SHP77 treated with DMSO at 0.1 percent for 48 hours (cell line): ENCODE measurements at regions not wholly inside any gene's neighbourhood (a gene's known extent, or its start where the extent isn't known, plus 50 kb on each side); places are given as distances from the start of the nearest gene placed in this dataset.

Source experiments
- DNase-seq: peaks from one replicate; lab custom pipeline; 2025; lab: John Stamatoyannopoulos, UW

- DNase-seq: no peak
These were observed 55.0 kb downstream of the RPL37A start for GRCh38 chr2:216553482-216554240.

GRCh38 chr2:216554286-216554685 is 55.6 kb downstream of the RPL37A start:
- DNase-seq: no peak

- no peak for DNase-seq
These were observed 56.1 kb downstream of the RPL37A start for GRCh38 chr2:216554755-216555154.

- no peak for DNase-seq
These were observed 56.6 kb downstream of the RPL37A start for GRCh38 chr2:216555274-216555673.

- no peak for DNase-seq
These were observed 57.6 kb downstream of the RPL37A start for GRCh38 chr2:216556202-216556601.

- DNase-seq: no peak
These were observed 58.8 kb downstream of the RPL37A start for GRCh38 chr2:216557413-216557812.

- DNase-seq: no peak
These were observed 59.2 kb downstream of the RPL37A start for GRCh38 chr2:216557820-216558219.

- DNase-seq: no peak
These were observed 61.0 kb downstream of the RPL37A start for GRCh38 chr2:216559625-216560156.

GRCh38 chr2:216560838-216561270 is 62.2 kb downstream of the RPL37A start:
- no peak for DNase-seq

- no peak for DNase-seq
These were observed 64.2 kb downstream of the RPL37A start for GRCh38 chr2:216562696-216563435.

- no peak for DNase-seq
These were observed 65.0 kb downstream of the RPL37A start for GRCh38 chr2:216563646-216564045.

- DNase-seq: no peak
These were observed 66.0 kb downstream of the RPL37A start for GRCh38 chr2:216564611-216565010.

- DNase-seq: no peak
These were observed 67.3 kb upstream of the IGFBP2 start for GRCh38 chr2:216565956-216566355.

- no peak for DNase-seq
These were observed 64.6 kb upstream of the IGFBP2 start for GRCh38 chr2:216568576-216568975.

GRCh38 chr2:216569765-216570164 is 63.5 kb upstream of the IGFBP2 start:
- no peak for DNase-seq

- no peak for DNase-seq
These were observed 62.9 kb upstream of the IGFBP2 start for GRCh38 chr2:216570357-216570756.

GRCh38 chr2:216571178-216571908 is 61.9 kb upstream of the IGFBP2 start:
- peak; percentile 51 for DNase-seq

GRCh38 chr2:216571909-216572513 is 61.2 kb upstream of the IGFBP2 start:
- no peak for DNase-seq

GRCh38 chr2:216572582-216573578 is 60.3 kb upstream of the IGFBP2 start:
- DNase-seq: no peak

GRCh38 chr2:216574046-216574445 is 59.2 kb upstream of the IGFBP2 start:
- DNase-seq: no peak

- no peak for DNase-seq
These were observed 58.6 kb upstream of the IGFBP2 start for GRCh38 chr2:216574586-216574985.
